ENCODE measurements at regions not wholly inside any gene's neighbourhood (a gene's known extent, or its start where the extent isn't known, plus 50 kb on each side); places are given as distances from the start of the nearest gene placed in this dataset.

- H3K4me3 ChIP-seq (ENCODE audit: low read length) = no peak overlapping the region
- no peak for TF ChIP-seq CTCF (conservative IDR thresholded peaks at IDR 0.05; ENCODE audit: low read depth, low read length)
- DNase-seq (ENCODE audit: low read depth) = no peak
Observed at GRCh38 chr20:52823303-52823702, 148.9 kb upstream of the TSHZ2 start.

- TF ChIP-seq CTCF (conservative IDR thresholded peaks at IDR 0.05; ENCODE audit: low read depth, low read length) = no peak
- DNase-seq (ENCODE audit: low read depth) = no peak
- H3K4me3 ChIP-seq (ENCODE audit: low read length) = no peak overlapping the region
Observed at GRCh38 chr20:52820641-52821292, 151.4 kb upstream of the TSHZ2 start.

- H3K4me3 ChIP-seq (ENCODE audit: low read length) = no peak overlapping the region
- TF ChIP-seq CTCF (conservative IDR thresholded peaks at IDR 0.05; ENCODE audit: low read depth, low read length) = no peak
- no peak for DNase-seq (ENCODE audit: low read depth)
Observed at GRCh38 chr20:52818491-52818890, 153.7 kb upstream of the TSHZ2 start.

- DNase-seq (ENCODE audit: low read depth) = no peak
- no peak overlapping the region for H3K4me3 ChIP-seq (ENCODE audit: low read length)
- TF ChIP-seq CTCF (conservative IDR thresholded peaks at IDR 0.05; ENCODE audit: low read depth, low read length) = no peak
Observed at GRCh38 chr20:52817981-52818380, 154.2 kb upstream of the TSHZ2 start.

- DNase-seq (ENCODE audit: low read depth) = no peak
- H3K4me3 ChIP-seq (ENCODE audit: low read length) = no peak overlapping the region
- TF ChIP-seq CTCF (conservative IDR thresholded peaks at IDR 0.05; ENCODE audit: low read depth, low read length) = no peak
Observed at GRCh38 chr20:52817511-52817910, 154.6 kb upstream of the TSHZ2 start.

GRCh38 chr20:52814371-52814770 lies 157.8 kb upstream of the TSHZ2 start:
- no peak overlapping the region for H3K4me3 ChIP-seq (ENCODE audit: low read length)
- DNase-seq (ENCODE audit: low read depth) = no peak
- TF ChIP-seq CTCF (conservative IDR thresholded peaks at IDR 0.05; ENCODE audit: low read depth, low read length) = no peak

- no peak for DNase-seq (ENCODE audit: low read depth)
- TF ChIP-seq CTCF (conservative IDR thresholded peaks at IDR 0.05; ENCODE audit: low read depth, low read length) = no peak
Observed at GRCh38 chr20:52812231-52812847, 159.8 kb upstream of the TSHZ2 start.

More at GRCh38 chr20:52812231-52812847, 159.8 kb upstream of the TSHZ2 start:
- no peak overlapping the region for H3K4me3 ChIP-seq (ENCODE audit: low read length)
